K562 (cell line): ENCODE measurements at regions not wholly inside any gene's neighbourhood (a gene's known extent, or its start where the extent isn't known, plus 50 kb on each side); places are given as distances from the start of the nearest gene placed in this dataset.

Experiments used
- ATAC-seq: fragments of 200-7000 bp; cut with Tn5 transposase; 3 replicates; pipeline ENCODE4 v1.9.1; 2020; ENCODE audit warnings: moderate library complexity
- BruUV-seq: library from RNA; stranded (reverse); fragments of 400-500 nt; replicated peaks from 2 replicates; lab custom pipeline; 2021; lab: Mats Ljungman, UMichigan
- CTCF ChIA-PET: fragments of 300-600 bp; formaldehyde crosslinking; extraction: SDS; loops from one replicate; lab custom pipeline; 2021; ENCODE audit warnings: low intra/inter-chr PET ratio; lab: Yijun Ruan, JAX
- POLR2A ChIA-PET: fragments of 300-600, 350-650 bp; sonication (Branson Sonifier 250); formaldehyde crosslinking; extraction: SDS; loops from one replicate; lab custom pipeline; 2021; ENCODE audit warnings: antibody characterized with exemption, inconsistent platforms; lab: Yijun Ruan, JAX
- DNase-seq, 4 experiments: peaks; one replicate each; pipeline versions ENCODE4 v3.0.0 to v3.0.0-alpha.2; 2011 to 2018; ENCODE audit warnings: low spot score in 3 of 4, mixed read lengths in 3 of 4; ENCODE audit errors: extremely low read depth in 1 of 4
- FAIRE-seq: peaks from 2 replicates; lab custom pipeline; 2011; peaks lifted over from hg19 to GRCh38; lab: Jason Lieb, UNC
- H2AFZ ChIP-seq: 2 replicates; pipeline ENCODE4 v1.6.0; 2011; ENCODE audit warnings: low read depth, low read length, control low read depth, inconsistent platforms
- H3K27ac ChIP-seq: fragments of 200-600 bp; 3 replicates; pipeline ENCODE4 v1.8.0; 2011; ENCODE audit warnings: low read depth, mild to moderate bottlenecking, control low read depth, inconsistent platforms, low read length, moderate library complexity, mixed read lengths; ENCODE audit errors: extremely low read depth
- H3K27me3 ChIP-seq, 2 experiments: fragments of 300-600 bp in 1 of 2; 2 replicates in 1 of 2; 3 replicates in 1 of 2; pipeline versions ENCODE4 v1.6.0 to v1.8.0; 2011; ENCODE audit warnings: inconsistent platforms in 2 of 2, low read length in 2 of 2, mild to moderate bottlenecking in 1 of 2, mixed read lengths in 1 of 2, moderate library complexity in 1 of 2; ENCODE audit not compliant: control insufficient read depth in 2 of 2, insufficient read depth in 2 of 2
- H3K36me3 ChIP-seq: fragments of 300-600 bp; 3 replicates; pipeline ENCODE4 v1.8.0; 2011; ENCODE audit warnings: mild to moderate bottlenecking, low read length, inconsistent platforms; ENCODE audit not compliant: control insufficient read depth, insufficient read depth
- H3K4me1 ChIP-seq, 2 experiments: fragments of 200-600 bp in 1 of 2; replicated peaks in 1 of 2; 2 replicates in 1 of 2; 3 replicates in 1 of 2; pipeline versions ENCODE4 v1.5.1 to v1.8.0; 2011; ENCODE audit warnings: inconsistent platforms in 2 of 2, low read length in 2 of 2, mild to moderate bottlenecking in 1 of 2, mixed read lengths in 1 of 2, moderate library complexity in 1 of 2; ENCODE audit not compliant: control insufficient read depth in 2 of 2, insufficient read depth in 2 of 2
- H3K4me2 ChIP-seq: 2 replicates; pipeline ENCODE4 v1.6.1; 2011; ENCODE audit warnings: low read length, control low read depth, inconsistent platforms, mixed read lengths; ENCODE audit not compliant: insufficient read depth
- H3K4me3 ChIP-seq: fragments of 200-600 bp; sonication (generic), shearing (Covaris generic); 2 replicates; pipeline ENCODE4 v1.5.1; 2016; ENCODE audit warnings: control low read depth, inconsistent platforms
- H3K79me2 ChIP-seq: fragments of 200-600 bp; 3 replicates; pipeline ENCODE4 v1.8.0; 2011; ENCODE audit warnings: low read length, inconsistent platforms; ENCODE audit not compliant: control insufficient read depth, insufficient read depth
- H3K9ac ChIP-seq, 2 experiments: 2 replicates each; pipeline versions ENCODE4 v1.6.0 to v1.6.1; 2011; ENCODE audit warnings: low read depth in 2 of 2, low read length in 2 of 2, control low read depth in 1 of 2, inconsistent platforms in 1 of 2, mild to moderate bottlenecking in 1 of 2, mixed read lengths in 1 of 2; ENCODE audit not compliant: insufficient read depth in 1 of 2
- H3K9me1 ChIP-seq: one replicate; pipeline ENCODE4 v1.6.0; 2011; ENCODE audit warnings: inconsistent platforms, mild to moderate bottlenecking, low read length, moderate library complexity; ENCODE audit not compliant: control insufficient read depth, insufficient read depth
- H3K9me3 ChIP-seq: replicated peaks from 2 replicates; pipeline ENCODE4 v1.5.1; 2011; ENCODE audit warnings: low read depth, low read length, inconsistent platforms; ENCODE audit not compliant: control insufficient read depth, insufficient read depth
- H4K20me1 ChIP-seq: replicated peaks from 2 replicates; pipeline ENCODE4 v1.6.1; 2011; ENCODE audit warnings: low read length, inconsistent platforms, mixed read lengths; ENCODE audit not compliant: control insufficient read depth, insufficient read depth
- ARID3A ChIP-seq: IDR thresholded peaks from 2 replicates; pipeline ENCODE4 v1.6.1; 2012; ENCODE audit warnings: low read depth, low read length, improper control_type of control experiment, borderline replicate concordance
- CTBP1 ChIP-seq: fragments of 450-650 bp; IDR thresholded peaks from 2 replicates; pipeline ENCODE4 v1.6.1; 2016; ENCODE audit warnings: borderline replicate concordance
- ETS1 ChIP-seq: conservative IDR thresholded peaks from 2 replicates; pipeline ENCODE4 v1.6.1; 2011; ENCODE audit warnings: low read depth, mild to moderate bottlenecking, low read length; ENCODE audit not compliant: control insufficient read depth
- NBN ChIP-seq: fragments of 450-650 bp; IDR thresholded peaks from 2 replicates; pipeline ENCODE4 v1.6.1; 2016; ENCODE audit warnings: low read depth, mild to moderate bottlenecking
- NR4A1 ChIP-seq, 2 experiments: fragments of 250-450 bp in 1 of 2; fragments of 450-650 bp in 1 of 2; sonication (Bioruptor Pico) in 1 of 2; IDR thresholded peaks; 2 replicates each; pipeline versions ENCODE4 v1.4.0 to v1.6.1; 2016 to 2020; ENCODE audit warnings: mild to moderate bottlenecking in 2 of 2, missing compliant biosample characterization in 1 of 2, missing genetic modification characterization in 1 of 2, moderate library complexity in 1 of 2
- SLC30A9 ChIP-seq: fragments of 250-450 bp; sonication (Bioruptor Pico); IDR thresholded peaks from 2 replicates; pipeline ENCODE4 v1.8.0; 2022; ENCODE audit warnings: mild to moderate bottlenecking, moderate library complexity
- ZBTB7A ChIP-seq: IDR thresholded peaks from 2 replicates; pipeline ENCODE4 v1.6.1; 2011; ENCODE audit warnings: low read depth, mild to moderate bottlenecking, low read length, moderate library complexity, borderline replicate concordance; ENCODE audit not compliant: control insufficient read depth
- whole genome bisulfite sequencing: fragments of 100-300 bp; shearing (Covaris generic); methylation state at CpG from one replicate; pipeline ENCODE4 v1.1.6; 2016; ENCODE audit warnings: low coverage, mixed read lengths; ENCODE audit not compliant: insufficient coverage; ENCODE audit errors: missing lambda C conversion rate; 5-methylcytosine and 5-hydroxymethylcytosine counted together
- in situ Hi-C: fragments of 300-500 bp; cut with MboI; formaldehyde crosslinking; loops from 4 replicates; pipeline ENCODE4 v1.15.0; 2018; ENCODE audit warnings: inconsistent platforms, mixed read lengths
- intact Hi-C: fragments of 100-400 bp; cut with micrococcal nuclease; formaldehyde crosslinking; loops from 2 replicates; pipeline ENCODE4 v1.14.2; 2022
- TF ChIP-seq, protein P1 (sequence below): fragments of 450-650 bp; formaldehyde crosslinking; IDR thresholded peaks from 2 replicates; pipeline ENCODE4 v1.4.0; 2022; ENCODE audit warnings: missing genetic modification characterization
- TF ChIP-seq, protein P2 (sequence below): fragments of 250-450 bp; sonication (Bioruptor Pico); IDR thresholded peaks from 2 replicates; pipeline ENCODE4 v1.5.1; 2021; ENCODE audit warnings: mild to moderate bottlenecking
- TF ChIP-seq, protein P3 (sequence below): fragments of 450-650 bp; formaldehyde crosslinking; IDR thresholded peaks from 2 replicates; pipeline ENCODE4 v1.4.0; 2022; ENCODE audit warnings: mild to moderate bottlenecking, moderate library complexity
- TF ChIP-seq, protein P4 (sequence below): fragments of 250-450 bp; sonication (Bioruptor Pico); IDR thresholded peaks from 2 replicates; pipeline ENCODE4 v1.5.0; 2021; ENCODE audit warnings: mild to moderate bottlenecking, moderate library complexity

DNA sequence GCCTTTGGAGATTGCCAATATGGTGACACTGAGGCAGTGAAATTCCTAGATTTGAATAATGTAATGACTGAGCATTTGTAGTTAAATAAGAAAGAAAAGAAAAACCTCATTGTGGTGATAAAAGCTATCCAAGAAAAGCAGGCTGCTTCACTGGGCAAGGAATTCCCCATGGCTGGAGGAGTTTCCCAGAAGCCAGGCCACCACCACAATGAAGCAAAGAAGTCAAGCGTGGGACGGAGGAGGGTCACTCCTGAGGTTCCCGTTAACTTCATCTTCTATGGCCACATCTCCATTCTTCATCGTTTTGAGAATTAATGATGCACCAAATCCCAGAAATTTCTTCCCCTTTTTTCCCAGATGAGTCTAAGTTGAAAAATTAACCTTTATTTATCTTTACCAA, 185.8 kb upstream of the BCL6 start:
- H3K27me3 ChIP-seq, result peaks cover 5 to 9% of the 10 kb centered on the region in 2 experiments; a peak in 2 of 5 replicates
- no peaks in the 10 kb centered on the region for H3K9me3 ChIP-seq
- no TSS peak for BruUV-seq
- H4K20me1 ChIP-seq, result no peaks in the 10 kb centered on the region; the same call in 1 of the 2 replicates
- no peaks in the 10 kb centered on the region for H3K36me3 ChIP-seq
- no peak overlapping the region for H3K27ac ChIP-seq
- no peak for FAIRE-seq
- no peak overlapping the region for H2AFZ ChIP-seq
- ChIA-PET POLR2A (no interaction called here), CTCF (no interaction called here)
- H3K79me2 ChIP-seq, result no peaks in the 10 kb centered on the region
- ATAC-seq, result no peak
- no peak overlapping the region for H3K4me3 ChIP-seq
- H3K9ac ChIP-seq, result no peak overlapping the region
- DNase-seq, result no peak
- H3K4me2 ChIP-seq, result no peak overlapping the region
- WGBS, result 0% methylated on average over 4 of the region's 4 CpGs
- no peaks in the 10 kb centered on the region for H3K4me1 ChIP-seq
- in situ Hi-C loops (no loop called here), intact Hi-C loops (no loop called here)
- no peaks in the 10 kb centered on the region for H3K9me1 ChIP-seq
- TF ChIP-seq SLC30A9 (CRISPR knock-in tag) (no peak), CTBP1 (no peak), ETS1 (no peak), NR4A1 (CRISPR knock-in tag; IDR thresholded peaks at IDR 0.05) (no peak), NR4A1 (tag; IDR thresholded peaks at IDR 0.05) (no peak), NBN (no peak), ARID3A (no peak), ZBTB7A (no peak)
- TF ChIP-seq, protein P1, sequence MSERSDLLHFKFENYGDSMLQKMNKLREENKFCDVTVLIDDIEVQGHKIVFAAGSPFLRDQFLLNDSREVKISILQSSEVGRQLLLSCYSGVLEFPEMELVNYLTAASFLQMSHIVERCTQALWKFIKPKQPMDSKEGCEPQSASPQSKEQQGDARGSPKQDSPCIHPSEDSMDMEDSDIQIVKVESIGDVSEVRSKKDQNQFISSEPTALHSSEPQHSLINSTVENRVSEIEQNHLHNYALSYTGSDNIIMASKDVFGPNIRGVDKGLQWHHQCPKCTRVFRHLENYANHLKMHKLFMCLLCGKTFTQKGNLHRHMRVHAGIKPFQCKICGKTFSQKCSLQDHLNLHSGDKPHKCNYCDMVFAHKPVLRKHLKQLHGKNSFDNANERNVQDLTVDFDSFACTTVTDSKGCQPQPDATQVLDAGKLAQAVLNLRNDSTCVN (CRISPR knock-in tag), result no peak
- TF ChIP-seq, protein P2, sequence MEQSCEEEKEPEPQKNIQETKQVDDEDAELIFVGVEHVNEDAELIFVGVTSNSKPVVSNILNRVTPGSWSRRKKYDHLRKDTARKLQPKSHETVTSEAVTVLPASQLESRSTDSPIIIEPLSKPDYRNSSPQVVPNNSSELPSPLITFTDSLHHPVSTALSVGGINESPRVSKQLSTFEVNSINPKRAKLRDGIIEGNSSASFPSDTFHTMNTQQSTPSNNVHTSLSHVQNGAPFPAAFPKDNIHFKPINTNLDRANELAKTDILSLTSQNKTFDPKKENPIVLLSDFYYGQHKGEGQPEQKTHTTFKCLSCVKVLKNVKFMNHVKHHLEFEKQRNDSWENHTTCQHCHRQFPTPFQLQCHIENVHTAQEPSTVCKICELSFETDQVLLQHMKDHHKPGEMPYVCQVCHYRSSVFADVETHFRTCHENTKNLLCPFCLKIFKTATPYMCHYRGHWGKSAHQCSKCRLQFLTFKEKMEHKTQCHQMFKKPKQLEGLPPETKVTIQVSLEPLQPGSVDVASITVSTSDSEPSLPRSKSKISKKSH (CRISPR knock-in tag), result no peak
- TF ChIP-seq, protein P3, sequence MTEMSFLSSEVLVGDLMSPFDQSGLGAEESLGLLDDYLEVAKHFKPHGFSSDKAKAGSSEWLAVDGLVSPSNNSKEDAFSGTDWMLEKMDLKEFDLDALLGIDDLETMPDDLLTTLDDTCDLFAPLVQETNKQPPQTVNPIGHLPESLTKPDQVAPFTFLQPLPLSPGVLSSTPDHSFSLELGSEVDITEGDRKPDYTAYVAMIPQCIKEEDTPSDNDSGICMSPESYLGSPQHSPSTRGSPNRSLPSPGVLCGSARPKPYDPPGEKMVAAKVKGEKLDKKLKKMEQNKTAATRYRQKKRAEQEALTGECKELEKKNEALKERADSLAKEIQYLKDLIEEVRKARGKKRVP, result no peak
- TF ChIP-seq, protein P4, sequence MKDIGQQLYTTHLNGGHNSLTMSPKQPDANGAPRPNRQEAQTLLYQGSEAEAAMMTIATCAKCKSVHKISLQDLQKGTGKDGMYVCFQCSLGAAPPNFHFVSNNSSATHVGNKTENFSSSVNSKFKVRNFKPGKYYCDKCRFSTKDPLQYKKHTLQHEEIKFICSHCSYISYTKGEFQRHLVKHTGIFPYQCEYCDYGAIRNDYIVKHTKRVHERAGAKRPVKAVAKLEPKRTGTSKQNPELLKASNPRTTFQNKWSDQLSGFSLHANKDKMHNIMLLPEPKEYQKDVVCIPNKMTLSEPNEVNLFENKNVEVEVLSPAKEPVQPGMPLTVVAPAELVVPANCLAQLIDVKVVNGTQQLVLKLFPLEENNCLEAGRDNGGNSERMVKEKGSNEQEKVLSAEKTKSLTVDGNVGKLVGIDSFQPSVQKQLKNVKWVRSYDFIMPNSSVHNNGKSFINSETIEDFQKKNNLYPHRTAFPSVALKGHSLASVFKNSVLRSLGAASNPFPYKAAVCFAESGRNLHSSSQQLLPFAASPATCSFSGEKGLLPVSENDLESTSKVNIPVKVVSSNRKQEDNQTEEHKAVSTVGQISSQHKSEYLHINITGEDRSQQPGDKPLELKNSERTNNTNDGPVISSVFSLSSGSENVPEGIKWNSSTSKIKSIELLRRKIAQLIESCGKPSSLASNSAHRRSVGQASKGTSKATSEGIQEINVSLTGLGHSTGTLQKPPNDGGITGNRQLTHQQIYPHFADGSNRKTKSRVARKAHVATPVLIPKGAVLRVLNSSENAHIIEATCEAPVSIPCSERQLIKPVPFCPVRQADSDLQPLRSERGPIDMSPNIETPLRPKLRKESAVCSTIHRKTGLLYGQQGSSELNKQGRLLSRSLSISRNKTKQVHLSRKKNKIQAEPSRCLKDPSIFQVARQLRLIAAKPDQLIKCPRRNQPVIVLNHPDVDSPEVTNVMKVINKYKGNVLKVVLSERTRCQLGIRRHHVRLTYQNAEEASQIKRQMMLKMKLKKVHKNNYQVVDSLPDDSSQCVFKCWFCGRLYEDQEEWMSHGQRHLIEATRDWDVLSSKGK, result no peak
